SU-DHL-6 (cell line): ENCODE measurements at regions not wholly inside any gene's neighbourhood (a gene's known extent, or its start where the extent isn't known, plus 50 kb on each side); places are given as distances from the start of the nearest gene placed in this dataset.

Experiments used
- CTCF ChIP-seq: fragments of 200-600 bp; sonication (generic); IDR thresholded peaks from one replicate; pipeline ENCODE4 v1.5.1; 2017; ENCODE audit warnings: antibody characterized with exemption, mild to moderate bottlenecking, low read length, moderate library complexity; ENCODE audit not compliant: insufficient read depth, poor library complexity, severe bottlenecking
- EZH2phosphoT487 ChIP-seq: fragments of 200-600 bp; sonication (generic), shearing (Covaris generic); conservative IDR thresholded peaks from 2 replicates; pipeline ENCODE4 v1.6.1; 2018; ENCODE audit warnings: mild to moderate bottlenecking, antibody characterized with exemption, low read length, moderate library complexity, mixed read lengths

GRCh38 chr16:85992779-85993178 lies 93.8 kb downstream of the IRF8 start:
- TF ChIP-seq EZH2phosphoT487: no peak
- no peak for TF ChIP-seq CTCF
